ENCODE measurements at regions not wholly inside any gene's neighbourhood (a gene's known extent, or its start where the extent isn't known, plus 50 kb on each side); places are given as distances from the start of the nearest gene placed in this dataset.

DNA sequence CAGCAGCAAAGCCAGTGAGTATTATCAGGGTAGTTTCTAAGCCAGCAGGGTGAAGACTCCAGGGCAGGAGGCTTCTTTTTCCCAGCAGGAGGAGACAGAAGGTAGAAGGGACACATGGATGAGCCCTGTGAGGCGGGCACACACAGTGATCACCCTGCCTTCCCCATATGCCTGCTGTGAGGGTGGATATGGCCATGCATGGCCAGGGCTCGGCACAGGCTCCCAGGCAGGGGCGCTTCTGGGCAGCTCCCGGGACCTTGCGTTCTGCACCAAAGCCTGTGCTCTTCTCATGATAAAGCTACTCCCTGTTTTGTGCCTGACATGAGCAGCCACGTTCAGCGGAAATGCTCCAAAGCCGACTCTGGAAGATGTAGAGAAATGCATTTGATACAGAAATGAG is 807.2 kb downstream of the TYW1 start:
- no peak for DNase-seq (ENCODE audit: low spot score)
- H3K27ac Mint-ChIP-seq: no peak overlapping the region
- H3K27me3 Mint-ChIP-seq (ENCODE audit: low read depth): no peaks in the 10 kb centered on the region
- peaks cover 42% of the 10 kb centered on the region for H3K9me3 Mint-ChIP-seq
- intact Hi-C loops (cut with micrococcal nuclease): no loop called here
- no peak overlapping the region for H3K4me3 Mint-ChIP-seq (ENCODE audit: low read depth)
- no peaks in the 10 kb centered on the region for H3K36me3 Mint-ChIP-seq (ENCODE audit: low read depth)
- H3K4me1 Mint-ChIP-seq (ENCODE audit: low read depth): no peaks in the 10 kb centered on the region

- H3K9me3 Mint-ChIP-seq: peaks cover 41% of the 10 kb centered on the region
- H3K27me3 Mint-ChIP-seq (ENCODE audit: low read depth): no peaks in the 10 kb centered on the region
Measured at GRCh38 chr7:67805921-67806471, 809.4 kb downstream of the TYW1 start.

GRCh38 chr7:67807826-67808225 is 811.2 kb downstream of the TYW1 start:
- no peaks in the 10 kb centered on the region for H3K27me3 Mint-ChIP-seq (ENCODE audit: low read depth)
- H3K4me3 Mint-ChIP-seq (ENCODE audit: low read depth): no peak overlapping the region
- DNase-seq (ENCODE audit: low spot score): no peak
- H3K9me3 Mint-ChIP-seq: peaks cover 43% of the 10 kb centered on the region
- H3K36me3 Mint-ChIP-seq (ENCODE audit: low read depth): no peaks in the 10 kb centered on the region
- intact Hi-C loops (cut with micrococcal nuclease): no loop called here
- H3K27ac Mint-ChIP-seq: no peak overlapping the region
- no peaks in the 10 kb centered on the region for H3K4me1 Mint-ChIP-seq (ENCODE audit: low read depth)

More at GRCh38 chr7:67805921-67806471, 809.4 kb downstream of the TYW1 start:
- no peaks in the 10 kb centered on the region for H3K4me1 Mint-ChIP-seq (ENCODE audit: low read depth)
- no peak overlapping the region for H3K4me3 Mint-ChIP-seq (ENCODE audit: low read depth)
- no peaks in the 10 kb centered on the region for H3K36me3 Mint-ChIP-seq (ENCODE audit: low read depth)
- DNase-seq (ENCODE audit: low spot score): no peak
- intact Hi-C loops (cut with micrococcal nuclease): no loop called here
- H3K27ac Mint-ChIP-seq: no peak overlapping the region

- no peaks in the 10 kb centered on the region for H3K4me1 Mint-ChIP-seq (ENCODE audit: low read depth)
- no peak for DNase-seq (ENCODE audit: low spot score)
- H3K27ac Mint-ChIP-seq: no peak overlapping the region
- no peaks in the 10 kb centered on the region for H3K36me3 Mint-ChIP-seq (ENCODE audit: low read depth)
- no peak overlapping the region for H3K4me3 Mint-ChIP-seq (ENCODE audit: low read depth)
- H3K27me3 Mint-ChIP-seq (ENCODE audit: low read depth): no peaks in the 10 kb centered on the region
- intact Hi-C loops (cut with micrococcal nuclease): no loop called here
- peaks cover 43% of the 10 kb centered on the region for H3K9me3 Mint-ChIP-seq
Measured at GRCh38 chr7:67809586-67809985, 813.0 kb downstream of the TYW1 start.

DNA sequence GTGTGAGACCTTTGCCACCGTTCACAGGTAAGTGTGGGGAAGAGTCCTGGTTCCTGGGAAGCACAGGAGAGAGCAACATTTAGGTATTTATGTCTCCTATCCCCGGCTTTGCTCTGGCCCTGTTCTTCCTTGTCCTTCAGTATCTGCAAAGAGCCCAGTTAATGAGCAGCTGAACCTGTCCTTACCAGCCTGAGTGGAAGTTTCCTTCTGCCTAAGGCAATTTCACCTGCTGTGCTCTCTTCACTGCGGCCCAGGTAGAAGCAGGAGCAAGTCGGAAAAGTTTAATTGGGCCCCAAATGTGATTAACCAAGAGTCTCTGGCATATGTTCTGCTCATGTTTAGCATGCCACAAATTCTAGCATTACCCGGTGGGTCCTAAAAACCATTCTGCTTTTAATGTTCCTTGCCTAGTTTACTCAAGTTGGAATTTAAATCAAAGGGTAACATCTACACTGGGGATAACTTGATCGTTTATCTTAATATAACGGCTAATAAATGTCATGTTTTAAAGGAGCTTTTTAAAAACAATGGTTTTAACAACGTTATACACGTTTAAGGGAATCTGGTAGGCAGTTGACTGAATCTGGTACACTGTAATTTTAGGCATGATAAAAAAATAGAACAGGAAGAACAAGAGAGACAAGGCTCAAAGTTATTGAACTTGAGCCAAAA is 817.1 kb downstream of the TYW1 start:
- Mint-ChIP-seq H3K9me3 (peaks cover 46% of the 10 kb centered on the region), H3K4me1 (ENCODE audit: low read depth) (no peaks in the 10 kb centered on the region), H3K27ac (no peak overlapping the region), H3K36me3 (ENCODE audit: low read depth) (no peaks in the 10 kb centered on the region), H3K27me3 (ENCODE audit: low read depth) (no peaks in the 10 kb centered on the region), H3K4me3 (ENCODE audit: low read depth) (no peak overlapping the region)
- intact Hi-C loops (cut with micrococcal nuclease): no loop called here
- no peak for DNase-seq (ENCODE audit: low spot score)

DNA sequence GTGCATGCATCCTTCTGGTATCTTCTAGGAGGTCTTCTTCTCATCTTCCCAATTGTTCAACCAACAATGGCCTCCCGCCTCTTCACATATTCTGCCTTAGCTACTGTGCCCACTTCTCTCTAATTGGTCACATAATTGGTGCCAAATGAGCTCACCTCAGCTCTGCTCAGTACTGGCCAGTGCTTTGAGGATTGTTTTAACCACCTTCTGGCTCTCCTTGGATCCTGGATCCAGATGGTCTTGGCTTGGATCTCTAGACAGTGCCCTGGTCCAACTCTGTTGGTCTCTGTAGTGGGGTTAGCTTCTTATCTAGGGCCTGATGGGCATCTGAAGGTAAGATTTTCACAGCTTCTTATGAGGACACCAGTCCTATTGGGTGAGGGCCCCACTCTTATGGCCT is 820.8 kb downstream of the TYW1 start:
- no peaks in the 10 kb centered on the region for H3K36me3 Mint-ChIP-seq (ENCODE audit: low read depth)
- no peaks in the 10 kb centered on the region for H3K27me3 Mint-ChIP-seq (ENCODE audit: low read depth)
- intact Hi-C loops (cut with micrococcal nuclease): no loop called here
- no peak overlapping the region for H3K4me3 Mint-ChIP-seq (ENCODE audit: low read depth)
- H3K4me1 Mint-ChIP-seq (ENCODE audit: low read depth): no peaks in the 10 kb centered on the region
- DNase-seq (ENCODE audit: low spot score): no peak
- H3K27ac Mint-ChIP-seq: no peak overlapping the region
- H3K9me3 Mint-ChIP-seq: peaks cover 52% of the 10 kb centered on the region

GRCh38 chr7:67821116-67821515 is 824.5 kb downstream of the TYW1 start:
- no peaks in the 10 kb centered on the region for H3K27me3 Mint-ChIP-seq (ENCODE audit: low read depth)
- no peaks in the 10 kb centered on the region for H3K4me1 Mint-ChIP-seq (ENCODE audit: low read depth)
- DNase-seq (ENCODE audit: low spot score): no peak
- intact Hi-C loops (cut with micrococcal nuclease): no loop called here
- no peaks in the 10 kb centered on the region for H3K36me3 Mint-ChIP-seq (ENCODE audit: low read depth)
- no peak overlapping the region for H3K4me3 Mint-ChIP-seq (ENCODE audit: low read depth)
- no peak overlapping the region for H3K27ac Mint-ChIP-seq
- H3K9me3 Mint-ChIP-seq: peaks cover 57% of the 10 kb centered on the region

- intact Hi-C loops (cut with micrococcal nuclease): no loop called here
- Mint-ChIP-seq H3K27me3 (ENCODE audit: low read depth) (no peaks in the 10 kb centered on the region), H3K4me1 (ENCODE audit: low read depth) (no peaks in the 10 kb centered on the region), H3K4me3 (ENCODE audit: low read depth) (no peak overlapping the region), H3K27ac (no peak overlapping the region), H3K36me3 (ENCODE audit: low read depth) (no peaks in the 10 kb centered on the region), H3K9me3 (peaks cover 64% of the 10 kb centered on the region)
- no peak for DNase-seq (ENCODE audit: low spot score)
Measured at GRCh38 chr7:67823345-67823744, 826.7 kb downstream of the TYW1 start.

GRCh38 chr7:67825356-67825755 is 828.7 kb downstream of the TYW1 start:
- no peaks in the 10 kb centered on the region for H3K36me3 Mint-ChIP-seq (ENCODE audit: low read depth)
- no peak overlapping the region for H3K4me3 Mint-ChIP-seq (ENCODE audit: low read depth)
- peaks cover 52% of the 10 kb centered on the region for H3K9me3 Mint-ChIP-seq
- no peaks in the 10 kb centered on the region for H3K4me1 Mint-ChIP-seq (ENCODE audit: low read depth)
- DNase-seq (ENCODE audit: low spot score): no peak
- no peaks in the 10 kb centered on the region for H3K27me3 Mint-ChIP-seq (ENCODE audit: low read depth)
- intact Hi-C loops (cut with micrococcal nuclease): no loop called here
- H3K27ac Mint-ChIP-seq: no peak overlapping the region

GRCh38 chr7:67841896-67842295 is 845.3 kb downstream of the TYW1 start:
- Mint-ChIP-seq H3K27me3 (ENCODE audit: low read depth) (no peaks in the 10 kb centered on the region), H3K4me3 (ENCODE audit: low read depth) (no peak overlapping the region), H3K9me3 (peaks cover 25% of the 10 kb centered on the region), H3K27ac (no peak overlapping the region), H3K4me1 (ENCODE audit: low read depth) (no peaks in the 10 kb centered on the region), H3K36me3 (ENCODE audit: low read depth) (no peaks in the 10 kb centered on the region)
- no peak for DNase-seq (ENCODE audit: low spot score)
- intact Hi-C loops (cut with micrococcal nuclease): no loop called here

DNA sequence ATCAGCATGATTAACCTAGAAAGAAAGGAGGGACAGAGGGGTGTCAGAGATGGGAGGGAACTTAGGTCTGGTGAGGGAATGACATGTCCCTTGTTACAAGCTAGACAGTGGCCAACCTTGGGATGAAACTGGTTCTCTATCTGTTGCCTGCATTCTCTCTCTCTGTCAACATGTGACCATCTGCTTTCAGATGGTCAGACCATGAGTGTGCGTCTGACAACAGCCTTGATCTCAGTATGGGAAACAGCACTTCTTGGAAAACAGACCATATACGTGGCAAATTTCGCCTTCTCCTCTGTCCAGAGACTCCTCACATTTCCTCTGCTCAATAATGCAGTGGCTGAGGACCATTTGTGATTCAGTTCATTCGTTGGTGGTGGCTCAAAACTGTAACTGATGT is 845.9 kb downstream of the TYW1 start:
- intact Hi-C loops (cut with micrococcal nuclease): no loop called here
- no peak for DNase-seq (ENCODE audit: low spot score)
- H3K9me3 Mint-ChIP-seq: peaks cover 30% of the 10 kb centered on the region
- H3K4me3 Mint-ChIP-seq (ENCODE audit: low read depth): no peak overlapping the region
- H3K36me3 Mint-ChIP-seq (ENCODE audit: low read depth): no peaks in the 10 kb centered on the region
- H3K4me1 Mint-ChIP-seq (ENCODE audit: low read depth): no peaks in the 10 kb centered on the region
- no peaks in the 10 kb centered on the region for H3K27me3 Mint-ChIP-seq (ENCODE audit: low read depth)
- no peak overlapping the region for H3K27ac Mint-ChIP-seq

DNA sequence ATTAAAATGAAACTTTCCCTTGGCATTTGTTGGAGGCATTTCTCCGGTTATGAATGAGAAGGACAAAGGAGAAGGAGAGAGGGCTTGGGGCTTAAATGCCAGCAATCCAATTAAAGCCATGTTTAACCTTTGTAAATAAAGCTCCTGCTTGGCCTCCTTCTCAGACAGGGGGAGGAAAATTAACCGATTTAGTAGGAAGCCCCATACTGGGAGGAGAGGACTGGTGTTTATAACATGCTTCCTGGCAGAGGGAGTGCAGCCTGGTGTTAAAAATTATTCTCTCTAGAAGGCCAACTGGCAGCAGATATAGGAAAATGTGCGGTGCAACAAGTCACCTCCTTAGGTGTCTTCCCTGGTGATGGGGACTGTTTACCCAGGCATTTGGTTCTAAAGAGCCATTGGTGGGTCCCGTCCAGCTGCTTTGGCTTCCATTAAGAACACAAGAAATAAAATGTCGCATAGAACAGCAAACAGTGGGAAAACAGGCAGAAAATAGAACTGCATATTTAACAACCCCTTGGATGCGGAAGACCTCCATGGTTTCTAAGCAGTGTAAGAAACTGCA is 846.5 kb downstream of the TYW1 start:
- intact Hi-C loops (cut with micrococcal nuclease): no loop called here
- Mint-ChIP-seq H3K4me1 (ENCODE audit: low read depth) (no peaks in the 10 kb centered on the region), H3K36me3 (ENCODE audit: low read depth) (no peaks in the 10 kb centered on the region), H3K4me3 (ENCODE audit: low read depth) (no peak overlapping the region), H3K27me3 (ENCODE audit: low read depth) (no peaks in the 10 kb centered on the region), H3K9me3 (peaks cover 34% of the 10 kb centered on the region), H3K27ac (no peak overlapping the region)
- DNase-seq (ENCODE audit: low spot score): no peak

GRCh38 chr7:67843615-67844014 is 847.0 kb downstream of the TYW1 start:
- Mint-ChIP-seq H3K27ac (no peak overlapping the region), H3K4me1 (ENCODE audit: low read depth) (no peaks in the 10 kb centered on the region), H3K27me3 (ENCODE audit: low read depth) (no peaks in the 10 kb centered on the region), H3K4me3 (ENCODE audit: low read depth) (no peak overlapping the region), H3K9me3 (peaks cover 36% of the 10 kb centered on the region), H3K36me3 (ENCODE audit: low read depth) (no peaks in the 10 kb centered on the region)
- DNase-seq (ENCODE audit: low spot score): no peak
- intact Hi-C loops (cut with micrococcal nuclease): no loop called here
